Colonic mucosa (tissue), 4 donors: ENCODE measurements at regions not wholly inside any gene's neighbourhood (a gene's known extent, or its start where the extent isn't known, plus 50 kb on each side); places are given as distances from the start of the nearest gene placed in this dataset.

Source experiments
- DNase-seq: peaks from one replicate; pipeline ENCODE4 v3.0.0-alpha.2; 2020
- H3K27ac ChIP-seq: fragments of 200-600 bp; one replicate; pipeline ENCODE4 v1.8.0; 2021
- H3K27me3 ChIP-seq: fragments of 200-600 bp; one replicate; pipeline ENCODE4 v1.8.0; 2021
- H3K36me3 ChIP-seq: fragments of 200-600 bp; one replicate; pipeline ENCODE4 v1.8.0; 2021
- H3K4me1 ChIP-seq: fragments of 200-600 bp; one replicate; pipeline ENCODE4 v1.8.0; 2021; ENCODE audit warnings: mild to moderate bottlenecking
- H3K4me3 ChIP-seq: fragments of 200-600 bp; one replicate; pipeline ENCODE4 v1.8.0; 2021
- H3K9ac ChIP-seq, 2 donors: one replicate each; pipeline ENCODE4 v1.7.0; 2013; ENCODE audit warnings: control low read depth in 2 of 2, low read depth in 2 of 2, low read length in 2 of 2
- H3K9me3 ChIP-seq: fragments of 200-600 bp; one replicate; pipeline ENCODE4 v1.8.0; 2021
- intact Hi-C: fragments of 100-400 bp; cut with DNase I; formaldehyde crosslinking; loops from one replicate; pipeline ENCODE4 v1.14.1; 2022
- TF ChIP-seq, protein P1 (sequence below): fragments of 200-600 bp; IDR thresholded peaks from one replicate; pipeline ENCODE4 v1.8.0; 2022; ENCODE audit warnings: antibody characterized with exemption, mild to moderate bottlenecking
- donor health status: healthy.
- donor health status: DM: no; HTN: no; CAD: no.
- donor health status: DM: no; HTN: no; CAD: no.

DNA sequence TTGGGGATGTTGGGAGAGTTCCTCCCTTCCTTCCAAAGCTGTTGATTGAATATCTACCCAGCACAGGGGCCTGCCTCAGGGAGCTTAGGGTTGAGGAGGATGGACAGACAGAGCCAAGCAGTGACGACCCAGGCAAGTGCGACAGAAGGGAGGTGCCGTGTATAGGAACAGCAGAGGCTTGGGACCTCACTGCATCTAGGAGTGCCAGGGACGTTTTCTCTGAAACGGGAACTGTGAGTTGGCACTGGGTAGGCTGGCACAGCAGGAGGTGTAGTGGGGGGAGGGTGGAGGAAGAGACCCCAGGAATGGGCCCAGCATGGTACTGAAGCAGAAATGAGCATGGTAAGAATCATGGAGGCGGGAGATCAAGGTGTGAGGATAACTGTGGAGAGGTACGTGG lies 55.3 kb upstream of the MGMT start:
- Histone ChIP-seq H3K4me3 (no peak overlapping the region), H3K9me3 (no peaks in the 10 kb centered on the region), H3K4me1 (no peaks in the 10 kb centered on the region), H3K36me3 (no peaks in the 10 kb centered on the region), H3K27me3 (no peaks in the 10 kb centered on the region), H3K27ac (no peak overlapping the region), H3K9ac (no peak overlapping the region)
- peak; percentile 3 for DNase-seq
- intact Hi-C loops: no loop called here
- TF ChIP-seq, protein P1, sequence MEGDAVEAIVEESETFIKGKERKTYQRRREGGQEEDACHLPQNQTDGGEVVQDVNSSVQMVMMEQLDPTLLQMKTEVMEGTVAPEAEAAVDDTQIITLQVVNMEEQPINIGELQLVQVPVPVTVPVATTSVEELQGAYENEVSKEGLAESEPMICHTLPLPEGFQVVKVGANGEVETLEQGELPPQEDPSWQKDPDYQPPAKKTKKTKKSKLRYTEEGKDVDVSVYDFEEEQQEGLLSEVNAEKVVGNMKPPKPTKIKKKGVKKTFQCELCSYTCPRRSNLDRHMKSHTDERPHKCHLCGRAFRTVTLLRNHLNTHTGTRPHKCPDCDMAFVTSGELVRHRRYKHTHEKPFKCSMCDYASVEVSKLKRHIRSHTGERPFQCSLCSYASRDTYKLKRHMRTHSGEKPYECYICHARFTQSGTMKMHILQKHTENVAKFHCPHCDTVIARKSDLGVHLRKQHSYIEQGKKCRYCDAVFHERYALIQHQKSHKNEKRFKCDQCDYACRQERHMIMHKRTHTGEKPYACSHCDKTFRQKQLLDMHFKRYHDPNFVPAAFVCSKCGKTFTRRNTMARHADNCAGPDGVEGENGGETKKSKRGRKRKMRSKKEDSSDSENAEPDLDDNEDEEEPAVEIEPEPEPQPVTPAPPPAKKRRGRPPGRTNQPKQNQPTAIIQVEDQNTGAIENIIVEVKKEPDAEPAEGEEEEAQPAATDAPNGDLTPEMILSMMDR: no peak

DNA sequence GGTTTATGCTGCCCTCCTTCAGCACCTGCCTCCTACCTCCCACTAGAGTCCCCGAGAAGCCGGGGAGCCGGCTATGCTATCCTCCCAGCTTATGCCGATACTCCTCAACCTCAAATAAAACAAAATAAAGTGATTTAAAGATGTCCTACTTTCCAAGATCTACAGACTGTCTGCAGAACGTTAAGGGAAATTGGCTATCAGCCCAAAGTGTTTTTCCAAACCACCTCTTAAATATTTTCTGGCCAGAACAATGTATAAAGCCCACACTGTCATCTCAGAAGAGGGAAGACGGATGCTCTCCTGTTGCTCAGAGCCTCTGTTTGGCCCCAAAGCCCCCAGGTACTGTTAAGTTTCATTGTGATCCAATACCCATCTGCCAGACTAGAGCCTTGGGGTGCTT lies 54.0 kb upstream of the MGMT start:
- H3K36me3 ChIP-seq: no peaks in the 10 kb centered on the region
- no peaks in the 10 kb centered on the region for H3K4me1 ChIP-seq
- H3K9ac ChIP-seq: no peak overlapping the region
- no peak overlapping the region for H3K4me3 ChIP-seq
- H3K9me3 ChIP-seq: no peaks in the 10 kb centered on the region
- no peak overlapping the region for H3K27ac ChIP-seq
- TF ChIP-seq, protein P1: no peak
- intact Hi-C loops: no loop called here
- peak; percentile 3 for DNase-seq
- no peaks in the 10 kb centered on the region for H3K27me3 ChIP-seq

DNA sequence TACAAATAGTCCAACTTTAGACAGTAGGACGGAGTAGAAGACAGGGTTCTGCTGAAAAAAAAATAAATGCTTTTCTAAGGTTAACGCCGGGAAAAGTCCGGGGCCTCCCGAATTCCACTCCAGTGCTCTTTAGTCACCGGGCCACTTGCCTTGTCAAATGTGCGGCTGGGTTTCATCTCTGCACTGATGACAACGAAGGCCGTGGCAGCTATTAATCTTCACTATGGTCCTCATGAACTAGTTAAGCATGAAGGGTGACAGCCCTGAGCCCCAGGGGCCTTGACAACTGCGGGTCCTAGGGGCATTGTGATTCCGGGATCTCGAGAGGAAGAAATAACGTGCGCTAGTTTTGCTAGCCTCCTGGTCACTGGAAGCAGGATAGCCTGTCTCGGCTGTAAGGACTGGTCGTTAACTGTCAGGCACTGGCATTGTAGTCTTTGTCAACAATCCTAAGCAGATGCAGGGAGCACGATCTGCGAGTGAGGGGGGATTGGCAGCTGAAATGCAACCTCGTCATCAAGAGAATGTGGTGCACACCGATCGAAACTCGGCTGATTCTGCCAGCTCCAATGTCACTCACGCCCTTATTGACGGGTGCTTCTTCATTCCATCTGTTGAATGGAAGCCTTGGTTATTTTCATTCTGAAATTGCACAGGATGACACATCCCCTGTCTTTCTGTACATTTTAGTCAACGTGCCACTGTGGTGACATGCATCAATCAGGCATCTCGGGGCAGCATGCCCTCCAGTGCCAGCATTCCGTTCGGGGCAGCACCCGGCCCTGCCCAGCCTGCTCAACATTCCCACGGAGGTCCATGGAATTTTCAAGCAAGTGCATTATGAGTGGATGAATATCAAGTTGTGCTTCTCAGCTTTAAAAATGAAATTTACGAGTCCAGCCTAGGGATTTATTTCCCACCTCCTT lies 51.6 kb upstream of the MGMT start:
- Histone ChIP-seq H3K9ac (no peak overlapping the region), H3K27ac (no peak overlapping the region), H3K4me1 (no peaks in the 10 kb centered on the region), H3K9me3 (no peaks in the 10 kb centered on the region), H3K4me3 (no peak overlapping the region), H3K27me3 (no peaks in the 10 kb centered on the region), H3K36me3 (no peaks in the 10 kb centered on the region)
- TF ChIP-seq, protein P1: no peak
- intact Hi-C loops: no loop called here
- peak; percentile 12 for DNase-seq

DNA sequence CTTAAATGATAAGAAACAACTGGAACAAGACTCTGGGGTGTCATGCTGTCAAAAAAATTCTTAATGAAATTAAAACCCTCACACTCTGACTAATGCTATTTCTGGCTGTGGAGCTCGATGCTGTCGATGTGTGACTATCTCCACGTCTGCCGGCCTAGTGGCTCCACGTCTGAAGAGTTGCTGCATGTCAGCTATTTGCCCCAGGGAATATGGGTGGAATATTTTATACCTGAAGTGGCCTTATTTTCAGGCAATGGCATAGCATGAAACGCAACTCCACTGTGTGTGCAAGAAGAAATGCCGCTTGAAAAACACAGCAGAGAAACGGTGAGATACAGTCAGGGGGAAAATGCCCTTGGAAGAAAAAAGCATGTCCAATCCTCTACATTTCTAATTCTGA lies 50.9 kb upstream of the MGMT start:
- intact Hi-C loops: no loop called here
- DNase-seq: no peak
- H3K4me1 ChIP-seq: no peaks in the 10 kb centered on the region

DNA sequence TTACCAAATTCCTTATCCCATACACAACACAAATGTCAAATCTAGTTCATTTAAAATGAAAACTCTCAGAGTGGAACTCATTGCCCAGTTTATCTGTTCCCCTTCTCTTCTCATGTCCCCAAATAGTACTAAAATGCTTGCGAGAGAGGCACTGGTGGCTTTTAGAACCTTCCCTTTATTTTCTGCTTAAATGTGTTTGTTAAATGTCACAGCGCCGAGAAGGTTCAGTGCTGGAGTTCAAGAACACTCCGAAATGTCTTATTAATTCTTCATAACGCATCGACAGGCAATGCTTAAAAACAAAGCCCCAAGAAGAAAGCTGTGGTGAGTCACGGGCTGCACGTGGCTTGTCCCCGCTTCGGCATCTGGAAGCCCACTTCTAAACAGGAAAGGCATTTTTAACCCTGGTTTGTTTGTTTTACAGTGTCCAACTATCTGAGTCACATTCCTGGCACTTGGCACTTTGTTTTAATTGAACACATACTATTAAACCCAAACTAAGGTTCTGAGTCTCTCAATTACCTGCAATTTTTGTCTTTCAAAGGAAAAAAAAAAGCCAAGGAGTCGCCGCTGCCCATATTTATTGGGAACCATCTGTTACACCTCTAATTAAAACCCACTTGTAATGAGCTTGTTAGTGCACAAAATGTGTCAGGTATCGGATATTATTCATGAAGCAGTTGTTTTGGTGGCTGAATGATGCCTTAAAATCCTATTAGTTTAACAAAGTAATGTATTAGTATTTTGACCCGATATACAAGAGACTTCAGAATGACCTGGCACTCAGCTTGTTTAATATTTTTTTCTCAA lies 49.9 kb upstream of the MGMT start:
- no peaks in the 10 kb centered on the region for H3K4me1 ChIP-seq
- H3K36me3 ChIP-seq: no peaks in the 10 kb centered on the region
- no peak overlapping the region for H3K9ac ChIP-seq
- no peak overlapping the region for H3K4me3 ChIP-seq
- peak; percentile 16 for DNase-seq
- no peaks in the 10 kb centered on the region for H3K9me3 ChIP-seq
- H3K27me3 ChIP-seq: no peaks in the 10 kb centered on the region
- H3K27ac ChIP-seq: no peak overlapping the region
- TF ChIP-seq, protein P1: no peak
- intact Hi-C loops: no loop called here

More for the DNA sequence above, 50.9 kb upstream of the MGMT start:
- no peaks in the 10 kb centered on the region for H3K27me3 ChIP-seq
- no peaks in the 10 kb centered on the region for H3K9me3 ChIP-seq
- H3K36me3 ChIP-seq: no peaks in the 10 kb centered on the region
- no peak overlapping the region for H3K4me3 ChIP-seq
- TF ChIP-seq, protein P1: no peak
- H3K9ac ChIP-seq: no peak overlapping the region
- no peak overlapping the region for H3K27ac ChIP-seq
